IMR-90 (cell line): ENCODE measurements at regions not wholly inside any gene's neighbourhood (a gene's known extent, or its start where the extent isn't known, plus 50 kb on each side); places are given as distances from the start of the nearest gene placed in this dataset.

Experiments used
- ATAC-seq: fragments of 200-7000 bp; cut with Tn5 transposase; 2 replicates; pipeline ENCODE4 v1.9.1; 2020; ENCODE audit warnings: low read depth, mild to moderate bottlenecking, moderate library complexity
- BruUV-seq: library from RNA; stranded (reverse); fragments of 400-500 nt; replicated peaks from 2 replicates; lab custom pipeline; 2021; lab: Mats Ljungman, UMichigan
- CTCF ChIA-PET: fragments of 300-600 bp; formaldehyde crosslinking; extraction: SDS; loops from one replicate; lab custom pipeline; 2021; ENCODE audit warnings: antibody characterized with exemption; lab: Yijun Ruan, JAX
- POLR2A ChIA-PET: fragments of 300-600 bp; sonication (Branson Sonifier 250); formaldehyde crosslinking; loops from one replicate; lab custom pipeline; 2022; ENCODE audit warnings: antibody characterized with exemption; ENCODE audit not compliant: unreplicated experiment; lab: Charles Lee
- DNase-seq: peaks from one replicate; pipeline ENCODE4 v3.0.0; 2013
- H2AFZ ChIP-seq: replicated peaks from 2 replicates; pipeline ENCODE3; 2013; ENCODE audit warnings: low read length, mild to moderate bottlenecking; ENCODE audit not compliant: poor library complexity
- H2AK5ac ChIP-seq: 2 replicates; pipeline ENCODE4 v1.6.1; 2013; ENCODE audit warnings: low read depth, low read length, inconsistent platforms
- H2AK9ac ChIP-seq: replicated peaks from 2 replicates; pipeline ENCODE3; 2013; ENCODE audit warnings: mild to moderate bottlenecking, low read depth, low read length, moderate library complexity; ENCODE audit not compliant: poor library complexity
- H2BK120ac ChIP-seq: 2 replicates; pipeline ENCODE4 v1.6.1; 2013; ENCODE audit warnings: low read depth, low read length, inconsistent platforms
- H2BK15ac ChIP-seq: 3 replicates; pipeline ENCODE4 v1.6.1; 2013; ENCODE audit warnings: low read depth, low read length, inconsistent platforms
- H2BK20ac ChIP-seq: 2 replicates; pipeline ENCODE4 v1.6.1; 2013; ENCODE audit warnings: low read depth, mild to moderate bottlenecking, inconsistent platforms, low read length, moderate library complexity
- H2BK5ac ChIP-seq: 2 replicates; pipeline ENCODE4 v1.6.1; 2013; ENCODE audit warnings: mild to moderate bottlenecking, low read depth, low read length, inconsistent platforms; ENCODE audit not compliant: poor library complexity, severe bottlenecking
- H3K14ac ChIP-seq: replicated peaks from 2 replicates; pipeline ENCODE4 v1.6.1; 2013; ENCODE audit warnings: low read depth, low read length, inconsistent platforms
- H3K18ac ChIP-seq: 2 replicates; pipeline ENCODE4 v1.6.1; 2013; ENCODE audit warnings: low read depth, low read length, control low read depth
- H3K23ac ChIP-seq: 2 replicates; pipeline ENCODE4 v1.6.1; 2013; ENCODE audit warnings: low read depth, low read length, inconsistent platforms
- H3K27ac ChIP-seq: 2 replicates; pipeline ENCODE4 v1.5.1; 2013; ENCODE audit warnings: mild to moderate bottlenecking, control low read depth, low read length; ENCODE audit not compliant: insufficient read depth
- H3K27me3 ChIP-seq: 2 replicates; pipeline ENCODE4 v1.6.1; 2013; ENCODE audit warnings: low read length; ENCODE audit not compliant: control insufficient read depth, insufficient read depth
- H3K36me3 ChIP-seq: 2 replicates; pipeline ENCODE4 v1.6.1; 2013; ENCODE audit warnings: low read length, mixed read lengths; ENCODE audit not compliant: control insufficient read depth, insufficient read depth
- H3K4ac ChIP-seq: 2 replicates; pipeline ENCODE4 v1.6.1; 2013; ENCODE audit warnings: low read depth, low read length, inconsistent platforms
- H3K4me1 ChIP-seq: 2 replicates; pipeline ENCODE4 v1.6.1; 2013; ENCODE audit warnings: low read length, mixed read lengths; ENCODE audit not compliant: control insufficient read depth, insufficient read depth
- H3K4me2 ChIP-seq: 2 replicates; pipeline ENCODE4 v1.6.1; 2013; ENCODE audit warnings: low read depth, mild to moderate bottlenecking, control low read depth, low read length, moderate library complexity
- H3K4me3 ChIP-seq: 2 replicates; pipeline ENCODE4 v1.5.1; 2013; ENCODE audit warnings: low read depth, mild to moderate bottlenecking, control low read depth, low read length, moderate library complexity; ENCODE audit not compliant: insufficient read depth
- H3K56ac ChIP-seq: 2 replicates; pipeline ENCODE4 v1.6.1; 2013; ENCODE audit warnings: low read length, inconsistent platforms; ENCODE audit not compliant: insufficient read depth; ENCODE audit errors: extremely low read depth
- H3K79me1 ChIP-seq, 2 experiments: 2 replicates each; pipeline ENCODE4 v1.6.1; 2013; ENCODE audit warnings: low read length in 2 of 2, inconsistent platforms in 1 of 2, low read depth in 1 of 2
- H3K9ac ChIP-seq: 2 replicates; pipeline ENCODE4 v1.6.1; 2013; ENCODE audit warnings: low read depth, low read length, control low read depth
- H3K9me1 ChIP-seq: 2 replicates; pipeline ENCODE4 v1.6.1; 2013; ENCODE audit warnings: low read length, inconsistent platforms; ENCODE audit not compliant: insufficient read depth
- H3K9me3 ChIP-seq: 2 replicates; pipeline ENCODE4 v1.6.1; 2013; ENCODE audit warnings: low read length; ENCODE audit not compliant: control insufficient read depth, insufficient read depth
- H4K20me1 ChIP-seq: 2 replicates; pipeline ENCODE4 v1.6.1; 2013; ENCODE audit warnings: low read length, inconsistent platforms; ENCODE audit not compliant: insufficient read depth
- H4K5ac ChIP-seq: 2 replicates; pipeline ENCODE4 v1.6.1; 2013; ENCODE audit warnings: mild to moderate bottlenecking, low read depth, low read length, control low read depth
- H4K8ac ChIP-seq, 2 experiments: 2 replicates each; pipeline ENCODE4 v1.6.1; 2013; ENCODE audit warnings: low read depth in 2 of 2, low read length in 2 of 2, control low read depth in 1 of 2, inconsistent platforms in 1 of 2
- H4K91ac ChIP-seq: 2 replicates; pipeline ENCODE4 v1.6.1; 2013; ENCODE audit warnings: low read depth, low read length, inconsistent platforms; ENCODE audit not compliant: insufficient read depth
- BHLHE40 ChIP-seq: fragments of 150-350 bp; IDR thresholded peaks from 2 replicates; pipeline ENCODE4 v1.6.1; 2016; ENCODE audit warnings: mild to moderate bottlenecking, low read depth, low read length
- CEBPB ChIP-seq: IDR thresholded peaks from 2 replicates; pipeline ENCODE4 v1.6.1; 2012; ENCODE audit warnings: low read depth, low read length, improper control_type of control experiment
- CHD1 ChIP-seq: IDR thresholded peaks from 2 replicates; pipeline ENCODE4 v1.6.1; 2012; ENCODE audit warnings: low read depth, low read length, improper control_type of control experiment
- CTCF ChIP-seq: conservative IDR thresholded peaks from 2 replicates; pipeline ENCODE4 v1.5.1; 2012; ENCODE audit warnings: mild to moderate bottlenecking, low read depth, low read length, improper control_type of control experiment
- FOS ChIP-seq: fragments of 150-350 bp; IDR thresholded peaks from 2 replicates; pipeline ENCODE4 v1.6.1; 2016; ENCODE audit warnings: low read depth, low read length
- MAFK ChIP-seq: IDR thresholded peaks from 2 replicates; pipeline ENCODE4 v1.6.1; 2012; ENCODE audit warnings: low read depth, low read length, improper control_type of control experiment
- MAZ ChIP-seq: IDR thresholded peaks from 2 replicates; pipeline ENCODE4 v1.6.1; 2012; ENCODE audit warnings: low read depth, mild to moderate bottlenecking, low read length, improper control_type of control experiment, moderate library complexity, borderline replicate concordance
- MXI1 ChIP-seq: IDR thresholded peaks from 2 replicates; pipeline ENCODE4 v1.6.1; 2012; ENCODE audit warnings: low read depth, mild to moderate bottlenecking, low read length, moderate library complexity, borderline replicate concordance
- NFE2L2 ChIP-seq: fragments of 150-350 bp; IDR thresholded peaks from 2 replicates; pipeline ENCODE4 v1.6.1; 2016; ENCODE audit warnings: low read depth, mild to moderate bottlenecking, low read length
- POLR2A ChIP-seq: IDR thresholded peaks from 2 replicates; pipeline ENCODE4 v1.6.1; 2012; ENCODE audit warnings: mild to moderate bottlenecking, low read depth, low read length
- RAD21 ChIP-seq: IDR thresholded peaks from 2 replicates; pipeline ENCODE4 v1.6.1; 2012; ENCODE audit warnings: low read length, improper control_type of control experiment
- RCOR1 ChIP-seq: IDR thresholded peaks from 2 replicates; pipeline ENCODE4 v1.6.1; 2012; ENCODE audit warnings: mild to moderate bottlenecking, low read length, improper control_type of control experiment; ENCODE audit not compliant: insufficient replicate concordance
- RFX5 ChIP-seq: IDR thresholded peaks from 2 replicates; pipeline ENCODE4 v1.8.0; 2012; ENCODE audit warnings: low read depth, mild to moderate bottlenecking, low read length, moderate library complexity
- SMC3 ChIP-seq: fragments of 150-350 bp; IDR thresholded peaks from 2 replicates; pipeline ENCODE4 v1.6.1; 2016; ENCODE audit warnings: low read depth, mild to moderate bottlenecking, antibody characterized with exemption, low read length, moderate library complexity
- USF2 ChIP-seq: fragments of 150-350 bp; IDR thresholded peaks from 2 replicates; pipeline ENCODE4 v1.6.1; 2017; ENCODE audit warnings: mild to moderate bottlenecking, antibody characterized with exemption, low read length, low read depth
- WGBS, 2 experiments: methylation state at CpG; one replicate each; pipeline versions ENCODE4 v1.1.5 to v1.1.7; 2013; ENCODE audit warnings: missing lambda C conversion rate in 2 of 2; ENCODE audit not compliant: insufficient read length in 1 of 2; ENCODE audit errors: extremely low coverage in 2 of 2; 5-methylcytosine and 5-hydroxymethylcytosine counted together
- dilution Hi-C: fragments of 300-500 bp; cut with HindIII; formaldehyde crosslinking; loops from one replicate; pipeline ENCODE4 v1.14.3; 2018; ENCODE audit warnings: low sequenced_read_pairs; ENCODE audit not compliant: unreplicated experiment
- in situ Hi-C: fragments of 300-500 bp; cut with MboI; formaldehyde crosslinking; loops from 3 replicates; pipeline ENCODE4 v1.14.3; 2019; ENCODE audit warnings: low sequenced_read_pairs, inconsistent platforms, mixed read lengths
- intact Hi-C: fragments of 100-400 bp; cut with micrococcal nuclease; formaldehyde crosslinking; loops from 2 replicates; pipeline ENCODE4 v1.10.0; 2022
- TF ChIP-seq, protein P1 (sequence below): fragments of 150-350 bp; IDR thresholded peaks from 2 replicates; pipeline ENCODE4 v1.6.1; 2016; ENCODE audit warnings: low read depth, mild to moderate bottlenecking, low read length, moderate library complexity, borderline replicate concordance

DNA sequence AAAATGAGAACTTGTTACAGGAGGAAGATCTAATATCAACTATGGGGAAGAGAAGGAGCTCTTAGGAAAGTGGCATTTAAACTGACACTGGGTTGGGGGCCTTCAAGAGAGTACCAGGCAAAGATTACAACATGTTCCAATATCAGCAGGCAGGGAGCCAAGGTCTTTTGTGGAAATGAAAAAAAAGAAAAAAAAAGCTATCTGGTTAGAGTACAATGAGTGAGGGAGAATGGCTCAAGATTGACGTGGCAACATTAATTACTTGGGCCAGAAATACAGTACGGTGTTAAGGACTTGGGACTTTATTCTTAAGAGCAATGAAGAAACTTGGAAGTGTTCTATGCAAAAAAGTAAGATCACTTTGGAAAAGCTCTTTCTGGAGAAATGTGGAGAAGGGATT is 132.3 kb upstream of the CDK1 start:
- H2AK5ac ChIP-seq = no peak overlapping the region
- no peak overlapping the region for H3K9ac ChIP-seq
- H3K9me3 ChIP-seq = no peaks in the 10 kb centered on the region
- H2AK9ac ChIP-seq = no peak overlapping the region
- H3K4me2 ChIP-seq = no peak overlapping the region
- H4K91ac ChIP-seq = no peak overlapping the region
- H3K9me1 ChIP-seq = no peaks in the 10 kb centered on the region
- no TSS peak for BruUV-seq
- H3K4me3 ChIP-seq = no peak overlapping the region
- POLR2A ChIA-PET = no interaction called here
- DNase-seq = no peak
- H3K23ac ChIP-seq = no peak overlapping the region
- intact Hi-C loops = loop anchor here (2.0 to 10.0 kb wide), 4 partner anchors 123 to 545 kb away; no protein-coding TSS in a partner anchor
- no peak overlapping the region for H4K5ac ChIP-seq
- 0 out of 2 replicates have a peak, but pooled peaks cover 1% of the 10 kb centered on the region for H3K27me3 ChIP-seq
- H3K14ac ChIP-seq = no peak overlapping the region
- H3K4me1 ChIP-seq = no peaks in the 10 kb centered on the region
- no peak overlapping the region for H3K27ac ChIP-seq
- no peak overlapping the region for H2AFZ ChIP-seq
- H3K79me1 ChIP-seq = no peaks in the 10 kb centered on the region
- H2BK120ac ChIP-seq = no peak overlapping the region
- ATAC-seq = no peak
- no peak overlapping the region for H2BK5ac ChIP-seq
- no peak overlapping the region for H3K4ac ChIP-seq
- no peak overlapping the region for H4K8ac ChIP-seq
- no peak overlapping the region for H2BK20ac ChIP-seq
- no peak overlapping the region for H2BK15ac ChIP-seq
- WGBS, 2 experiments = 100% methylated on average over 2 of the region's 2 CpGs; no CpG with 5 or more reads in 1 of the 2 experiments
- no peak overlapping the region for H3K56ac ChIP-seq
- no peaks in the 10 kb centered on the region for H3K36me3 ChIP-seq
- CTCF ChIA-PET = interaction anchor here (1.0 to 4.7 kb wide), 4 partner anchors 16 to 442 kb away, joined by 3 to 35 read pairs (median 4); no protein-coding TSS in a partner anchor
- TF ChIP-seq RFX5 = no peak
- no peak for TF ChIP-seq SMC3
- no peak for TF ChIP-seq POLR2A
- TF ChIP-seq, protein P1, sequence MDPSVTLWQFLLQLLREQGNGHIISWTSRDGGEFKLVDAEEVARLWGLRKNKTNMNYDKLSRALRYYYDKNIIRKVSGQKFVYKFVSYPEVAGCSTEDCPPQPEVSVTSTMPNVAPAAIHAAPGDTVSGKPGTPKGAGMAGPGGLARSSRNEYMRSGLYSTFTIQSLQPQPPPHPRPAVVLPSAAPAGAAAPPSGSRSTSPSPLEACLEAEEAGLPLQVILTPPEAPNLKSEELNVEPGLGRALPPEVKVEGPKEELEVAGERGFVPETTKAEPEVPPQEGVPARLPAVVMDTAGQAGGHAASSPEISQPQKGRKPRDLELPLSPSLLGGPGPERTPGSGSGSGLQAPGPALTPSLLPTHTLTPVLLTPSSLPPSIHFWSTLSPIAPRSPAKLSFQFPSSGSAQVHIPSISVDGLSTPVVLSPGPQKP = no peak
- no peak for TF ChIP-seq CHD1
- no peak for TF ChIP-seq FOS
- no peak for TF ChIP-seq RCOR1
- TF ChIP-seq MXI1 = no peak
- TF ChIP-seq CEBPB = no peak
- TF ChIP-seq USF2 = no peak
- no peak for TF ChIP-seq NFE2L2
- TF ChIP-seq MAFK = no peak
- no peak for TF ChIP-seq RAD21
- TF ChIP-seq BHLHE40 = no peak
- TF ChIP-seq MAZ = no peak
- TF ChIP-seq CTCF = no peak
- dilution Hi-C loops = no loop called here
- in situ Hi-C loops = loop anchor here (5.0 to 25.0 kb wide), 2 partner anchors 204 to 534 kb away; no protein-coding TSS in a partner anchor
- H3K18ac ChIP-seq = no peak overlapping the region
- no peaks in the 10 kb centered on the region for H4K20me1 ChIP-seq
